Sciatic nerve (tissue), 2 donors: ENCODE measurements at regions not wholly inside any gene's neighbourhood (a gene's known extent, or its start where the extent isn't known, plus 50 kb on each side); places are given as distances from the start of the nearest gene placed in this dataset.

Experiments used
- ATAC-seq: fragments of 200-7000 bp; cut with Tn5 transposase; one replicate; pipeline ENCODE4 v1.9.1; 2020; ENCODE audit warnings: mild to moderate bottlenecking, moderate library complexity
- DNase-seq: peaks from one replicate; pipeline ENCODE4 v3.0.0-alpha.2; 2020; ENCODE audit warnings: low spot score
- intact Hi-C: fragments of 100-400 bp; cut with DNase I; formaldehyde crosslinking; loops from one replicate; pipeline ENCODE4 v1.14.2; 2022
- donor health status: DM: no; HTN: no; CAD: no.
- donor health status: DM: no; HTN: no; CAD: no.

DNA sequence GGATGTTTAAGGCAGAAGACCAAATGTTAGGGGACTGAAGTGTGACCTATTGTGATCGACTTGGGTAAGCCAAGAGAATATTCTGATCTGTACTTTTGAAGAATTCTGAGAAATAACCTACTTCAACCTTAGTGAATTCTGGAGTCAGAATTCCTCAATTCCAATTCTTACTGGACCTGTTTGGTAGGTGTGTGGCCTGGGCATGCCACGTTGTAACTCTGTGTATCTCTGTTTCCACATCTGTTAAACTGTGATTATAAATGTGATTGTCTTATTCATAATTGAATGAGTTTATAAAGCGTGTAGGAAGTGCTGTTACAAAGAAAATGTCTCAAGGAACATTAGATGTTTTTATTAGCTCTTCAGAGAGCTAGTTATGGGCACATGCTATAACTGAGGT is 64.5 kb downstream of the TUSC1 start:
- intact Hi-C loops = no loop called here
- ATAC-seq = no peak
- DNase-seq = no peak

DNA sequence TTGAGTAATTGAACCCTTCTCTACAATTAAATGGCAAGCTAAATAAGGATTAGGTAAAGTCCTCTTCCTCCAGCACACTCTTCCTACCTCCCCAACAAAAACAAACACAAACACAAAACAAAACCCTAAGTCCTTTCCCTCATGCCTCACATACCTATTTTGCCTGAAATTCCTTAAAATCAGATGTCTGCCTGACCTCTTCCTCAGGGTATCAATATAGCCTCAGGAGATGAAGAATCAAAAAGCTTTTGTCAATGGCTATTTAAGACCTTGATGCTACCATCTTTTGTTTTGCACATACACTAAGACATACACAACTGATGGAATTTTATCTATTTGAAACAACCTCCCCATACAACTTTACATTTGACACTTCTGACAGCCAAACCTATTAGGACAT is 75.1 kb downstream of the TUSC1 start:
- no peak for ATAC-seq

DNA sequence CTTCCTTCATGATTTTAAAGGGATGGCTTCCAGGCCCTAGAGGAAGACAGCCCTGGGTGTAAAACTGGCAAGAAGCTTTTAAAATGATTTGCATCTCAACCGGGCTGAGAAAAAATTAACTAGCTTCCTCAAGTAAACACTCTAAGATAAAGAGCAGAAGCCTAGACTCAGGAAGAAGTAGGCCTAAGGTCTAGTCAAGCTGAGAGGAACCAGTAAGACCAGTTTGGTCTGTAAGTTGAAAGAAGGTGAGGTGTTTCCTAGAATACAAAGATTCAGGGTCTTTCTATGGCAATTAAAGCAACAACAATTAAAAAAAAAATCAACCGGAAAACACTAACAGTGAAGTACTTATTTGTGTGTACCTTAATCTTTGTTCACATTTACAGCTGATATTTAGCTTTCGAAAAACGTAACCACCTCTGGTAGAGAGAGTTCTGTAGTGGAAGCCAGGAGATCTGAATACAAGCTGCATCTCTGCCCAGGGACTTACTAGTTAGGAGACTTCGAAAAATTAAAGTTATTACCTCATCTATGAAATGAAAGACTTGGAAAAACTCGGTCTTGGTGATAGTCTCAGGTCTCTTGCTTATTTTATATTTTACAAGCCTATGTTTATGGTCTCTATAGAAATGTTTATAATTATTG is 75.7 kb downstream of the TUSC1 start:
- no peak for DNase-seq
- intact Hi-C loops = no loop called here
- ATAC-seq = no peak

More for the DNA sequence above, 75.1 kb downstream of the TUSC1 start:
- intact Hi-C loops = no loop called here
- DNase-seq = no peak

DNA sequence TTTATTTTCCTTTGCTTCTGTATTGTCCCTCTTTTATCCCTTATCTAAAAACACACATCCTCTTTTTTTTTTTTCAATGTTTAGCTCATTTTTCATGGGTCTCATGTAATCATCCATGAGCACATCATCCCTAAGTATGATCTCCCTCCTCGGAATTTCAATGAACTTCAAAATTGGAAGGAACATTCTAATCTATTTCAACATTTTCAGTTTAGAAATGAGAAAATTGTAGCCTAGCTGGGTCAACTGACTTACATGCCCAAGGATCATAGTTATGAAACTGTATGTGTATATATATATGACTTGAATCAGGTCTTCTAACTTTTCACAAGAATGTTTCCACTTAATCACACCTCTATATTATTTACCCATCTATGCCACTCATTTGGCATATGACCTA is 77.7 kb downstream of the TUSC1 start:
- intact Hi-C loops = no loop called here
- DNase-seq (no peak), ATAC-seq (no peak)

DNA sequence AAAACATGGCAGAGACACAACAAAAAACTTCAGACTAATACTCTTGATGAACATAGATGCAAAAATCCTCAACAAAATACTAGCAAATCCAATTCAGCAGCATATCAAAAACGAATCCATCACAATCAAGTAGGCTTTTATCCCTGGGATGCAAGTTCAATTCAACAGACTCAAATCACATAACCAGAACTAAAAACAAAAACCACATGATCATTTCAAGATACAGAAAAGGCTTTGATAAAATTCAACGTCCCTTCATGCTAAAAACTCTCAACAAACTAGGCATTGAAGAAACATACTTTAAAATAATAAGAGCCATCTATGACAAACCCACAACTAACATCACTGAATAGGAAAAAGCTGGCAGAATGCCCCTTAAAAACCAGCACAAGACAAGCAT is 93.6 kb downstream of the TUSC1 start:
- no peak for ATAC-seq
- intact Hi-C loops = no loop called here
- DNase-seq = no peak

DNA sequence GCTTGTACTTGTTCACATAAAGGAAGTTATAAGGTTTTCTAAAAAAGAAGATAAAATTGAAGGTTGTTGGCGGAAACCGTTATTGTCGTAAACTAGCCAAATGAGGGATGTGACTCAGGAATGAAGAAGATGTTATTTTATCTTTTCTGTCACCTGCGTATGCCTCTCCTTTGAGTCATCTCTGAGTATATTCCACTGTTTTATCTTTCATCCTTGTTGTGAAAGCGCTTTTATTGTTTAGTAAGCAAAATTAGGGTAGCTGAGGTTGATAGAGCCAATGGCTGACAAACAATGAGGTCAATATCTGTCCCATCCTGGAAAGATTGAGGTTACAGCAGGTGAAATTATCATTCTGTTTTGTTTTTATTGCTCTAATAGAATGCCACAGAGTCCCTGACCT is 105.0 kb downstream of the TUSC1 start:
- ATAC-seq (no peak), DNase-seq (no peak)
- intact Hi-C loops = no loop called here

DNA sequence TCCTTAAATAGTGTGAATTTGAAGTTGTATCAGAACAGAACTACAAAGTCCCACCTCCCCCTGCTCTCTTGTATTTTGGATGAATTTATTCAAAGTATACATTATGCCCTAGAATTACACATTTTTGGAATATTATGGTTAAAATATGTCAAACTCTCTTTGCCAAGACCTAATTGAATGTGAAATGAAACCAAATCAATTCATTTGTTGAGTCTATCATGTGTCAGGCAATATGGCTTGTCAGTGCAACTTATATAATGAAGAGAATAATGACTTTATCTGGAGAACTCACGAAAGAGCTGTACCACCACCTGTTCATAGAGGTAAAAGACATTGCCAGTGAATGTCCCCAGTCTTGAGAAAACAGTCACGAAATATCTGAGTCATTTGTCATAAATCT is 106.8 kb downstream of the TUSC1 start:
- intact Hi-C loops = no loop called here
- no peak for DNase-seq
- no peak for ATAC-seq

DNA sequence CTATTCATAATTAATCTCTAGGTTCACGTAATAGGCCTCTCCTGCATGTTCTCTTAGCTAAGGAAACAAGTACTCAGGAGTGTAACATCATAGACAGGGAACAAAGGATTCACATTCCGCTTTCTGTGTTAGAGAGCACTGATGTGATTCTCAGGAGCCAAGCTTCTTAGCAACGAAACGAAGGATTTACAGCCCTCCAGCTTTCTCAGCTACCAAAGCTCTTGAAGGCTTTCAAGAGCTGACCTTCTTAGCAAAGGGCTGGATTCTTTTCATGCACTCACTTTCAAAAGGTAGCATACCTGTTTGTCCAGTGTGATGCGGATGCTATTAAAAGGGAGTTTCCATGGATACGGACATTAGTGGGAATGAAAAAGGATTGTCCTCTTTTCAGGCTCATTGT is 107.4 kb downstream of the TUSC1 start:
- no peak for DNase-seq
- intact Hi-C loops = no loop called here
- ATAC-seq = no peak

DNA sequence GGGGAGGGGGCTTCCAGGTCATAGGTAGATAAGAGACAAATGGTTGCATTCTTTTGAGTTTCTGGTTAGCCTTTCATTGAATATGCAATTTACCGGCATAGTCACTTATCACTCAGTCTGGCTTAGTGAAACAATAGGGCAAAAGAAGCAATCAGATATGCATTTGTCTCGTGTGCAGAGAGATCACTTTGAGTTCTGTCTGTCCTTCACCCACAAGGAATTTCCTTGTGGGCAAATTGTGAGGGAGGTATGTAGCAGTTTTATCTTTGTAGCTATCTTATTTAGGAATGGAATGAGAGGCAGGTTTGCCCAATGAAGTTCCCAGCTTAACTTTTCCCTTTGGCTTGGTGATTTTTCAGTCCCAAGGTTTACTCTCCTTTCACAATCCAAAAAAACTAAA is 116.1 kb downstream of the TUSC1 start:
- DNase-seq = no peak
- no peak for ATAC-seq
- intact Hi-C loops = no loop called here

DNA sequence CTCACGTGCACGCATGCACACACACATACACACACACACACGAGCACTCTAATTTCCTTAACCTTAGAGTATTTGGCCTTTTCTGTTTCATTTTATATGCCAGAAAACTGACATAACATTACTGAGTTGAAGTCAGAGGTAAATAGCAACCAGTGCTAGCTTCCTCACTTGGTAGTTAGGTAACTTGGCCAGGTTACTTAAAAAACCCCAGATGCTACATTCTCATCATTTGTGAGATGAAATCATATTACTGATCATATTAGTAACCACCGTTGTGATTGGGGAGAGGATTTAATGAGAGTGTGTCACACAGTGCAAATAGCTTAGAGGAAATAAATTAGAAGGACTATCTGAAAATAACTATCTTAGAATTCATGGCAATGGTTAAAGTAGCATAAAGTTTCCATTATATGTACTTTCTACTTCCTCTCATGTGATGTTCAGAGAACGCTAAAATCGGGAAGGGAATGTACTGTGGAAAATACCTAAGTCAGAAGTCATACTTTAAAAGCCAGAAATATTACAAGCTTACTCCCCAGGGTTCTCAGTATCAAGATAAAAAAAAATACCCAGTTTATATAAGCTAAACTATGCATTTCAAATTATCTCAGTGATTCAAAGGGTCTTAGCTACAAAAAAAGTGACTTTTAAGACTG is 120.5 kb downstream of the TUSC1 start:
- DNase-seq = no peak
- ATAC-seq = no peak
- intact Hi-C loops = no loop called here

DNA sequence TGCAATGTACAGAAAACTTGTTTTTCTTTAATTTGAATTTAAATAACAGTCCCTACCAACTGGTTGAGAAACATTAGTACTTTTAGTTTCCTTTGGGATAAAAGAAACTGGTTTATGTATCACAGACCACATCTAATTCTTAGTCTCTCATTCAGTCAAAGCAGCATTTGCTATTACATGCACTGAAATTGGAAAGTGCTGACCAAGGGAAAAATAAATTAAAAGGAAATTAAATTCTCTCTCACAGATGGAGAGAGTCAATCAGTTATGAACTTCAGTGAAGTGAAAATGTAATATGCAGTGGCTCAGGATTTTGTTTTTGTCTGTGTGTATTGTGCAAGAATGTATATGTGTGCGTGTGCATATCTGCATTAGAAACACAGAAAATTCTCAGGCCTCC is 121.7 kb downstream of the TUSC1 start:
- intact Hi-C loops = no loop called here
- no peak for DNase-seq
- ATAC-seq = no peak

DNA sequence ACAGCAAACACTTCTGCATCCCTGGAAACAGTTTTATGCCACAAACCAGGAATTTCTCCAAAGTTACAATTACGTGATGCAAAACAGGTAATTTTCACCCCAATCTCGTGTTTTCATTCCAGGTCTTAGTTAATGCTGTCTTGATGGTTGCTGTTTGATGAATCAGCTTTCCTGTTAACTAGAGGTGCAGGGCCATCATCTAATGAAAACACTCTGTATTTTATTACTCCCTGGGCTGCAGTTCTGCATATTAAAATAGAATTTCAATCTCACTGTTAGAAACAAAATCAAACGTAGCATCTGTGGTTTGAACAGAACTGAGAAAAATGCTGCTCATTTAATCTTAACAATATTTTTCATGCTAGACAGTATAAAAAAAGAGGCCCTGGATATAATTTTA is 129.4 kb downstream of the TUSC1 start:
- no peak for ATAC-seq
- no peak for DNase-seq
- intact Hi-C loops = no loop called here

DNA sequence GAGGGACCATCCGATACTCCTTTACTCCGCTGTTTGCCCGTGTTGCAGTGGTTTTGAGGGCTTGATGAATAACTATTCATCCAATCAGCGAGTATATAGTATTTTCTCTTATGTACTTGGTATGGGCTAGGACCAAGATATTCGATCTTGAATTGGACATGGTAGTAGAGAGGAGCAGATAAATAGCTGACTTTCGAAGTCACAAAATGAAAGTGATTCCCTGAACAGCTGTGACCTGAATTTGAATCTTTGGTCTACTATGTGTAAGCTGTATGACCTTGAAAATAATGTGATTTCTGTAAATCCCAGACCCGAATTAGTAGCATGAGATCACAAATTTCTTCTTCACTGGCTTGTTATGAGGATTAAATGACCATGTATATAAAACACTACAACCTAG is 134.4 kb downstream of the TUSC1 start:
- ATAC-seq (no peak), DNase-seq (no peak)
- intact Hi-C loops = no loop called here

DNA sequence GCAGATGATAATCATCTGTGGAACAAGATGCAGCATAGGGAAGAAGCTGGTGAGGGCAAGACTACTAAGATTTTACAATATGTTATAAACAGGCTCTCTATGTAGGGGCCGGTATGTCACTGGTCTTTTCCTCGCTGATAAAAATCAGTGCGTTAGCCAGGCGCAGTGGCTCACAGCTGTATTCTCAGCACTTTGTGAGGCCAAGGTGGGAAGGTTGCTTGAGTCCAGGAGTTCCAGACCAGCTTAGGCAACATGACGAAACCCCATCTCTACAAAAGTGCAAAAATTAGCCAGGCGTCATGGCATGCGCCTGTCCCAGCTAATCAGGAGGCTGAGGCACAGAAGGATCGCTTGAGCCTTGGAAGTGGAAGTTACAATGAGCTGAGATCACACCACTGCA is 135.9 kb downstream of the TUSC1 start:
- intact Hi-C loops = no loop called here
- DNase-seq (no peak), ATAC-seq (no peak)

DNA sequence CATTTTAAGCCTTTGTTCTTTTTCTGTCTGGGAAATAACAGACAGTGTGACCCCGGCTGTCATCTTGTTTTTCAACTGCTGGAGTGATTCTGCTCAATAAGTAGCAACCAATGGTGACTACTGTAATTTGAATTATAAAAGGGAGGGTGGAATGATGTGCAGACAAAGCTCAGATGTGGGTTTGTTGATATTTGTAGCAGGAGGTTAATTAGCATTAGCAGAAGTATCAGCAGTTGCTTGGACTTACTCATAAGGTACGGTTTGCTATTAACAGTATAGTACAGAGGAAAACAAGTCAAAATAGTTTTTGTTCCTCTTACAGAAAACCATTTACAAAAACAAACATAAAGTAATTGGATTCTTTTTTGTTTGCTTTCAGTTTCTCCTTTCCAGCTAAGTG is 140.4 kb downstream of the TUSC1 start:
- intact Hi-C loops = no loop called here
- no peak for DNase-seq
- no peak for ATAC-seq

DNA sequence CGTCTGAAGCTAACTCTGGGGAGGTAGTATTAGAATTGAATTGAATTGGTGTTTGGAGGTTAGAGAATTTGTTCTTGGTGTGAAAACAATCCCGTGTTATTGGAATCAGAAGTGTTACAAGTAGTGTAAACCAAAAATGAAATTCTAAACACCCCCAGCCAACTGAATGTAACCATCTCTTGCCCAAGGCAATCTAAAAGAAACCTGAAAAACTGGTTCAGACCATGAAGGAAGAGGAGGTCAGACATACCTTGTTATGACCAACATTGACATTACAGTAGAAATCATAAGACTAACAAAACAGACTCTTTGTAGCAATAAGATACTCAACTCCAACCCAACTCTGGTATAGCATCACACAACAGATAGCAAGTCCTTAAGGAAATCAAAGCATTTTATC is 159.0 kb downstream of the TUSC1 start:
- ATAC-seq (no peak), DNase-seq (no peak)
- intact Hi-C loops = no loop called here

DNA sequence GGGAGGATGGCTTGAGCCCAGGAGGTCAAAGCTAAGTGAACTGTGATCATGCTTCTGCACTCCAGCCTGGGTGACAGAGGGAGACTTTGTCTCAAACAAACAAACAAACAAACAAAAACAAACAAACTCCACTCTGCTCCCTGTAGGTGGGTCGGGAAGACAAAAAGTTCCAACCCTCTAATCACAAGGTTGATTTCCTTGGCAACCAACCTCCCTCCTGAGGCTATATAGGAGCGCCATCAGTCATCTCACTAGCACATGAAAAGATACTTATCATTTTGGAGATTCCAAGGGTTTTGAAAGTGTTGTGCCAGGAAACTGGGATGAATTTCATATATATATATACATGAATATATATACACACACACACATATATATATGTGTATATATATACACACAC is 160.5 kb downstream of the TUSC1 start:
- DNase-seq (no peak), ATAC-seq (no peak)
- intact Hi-C loops = no loop called here

DNA sequence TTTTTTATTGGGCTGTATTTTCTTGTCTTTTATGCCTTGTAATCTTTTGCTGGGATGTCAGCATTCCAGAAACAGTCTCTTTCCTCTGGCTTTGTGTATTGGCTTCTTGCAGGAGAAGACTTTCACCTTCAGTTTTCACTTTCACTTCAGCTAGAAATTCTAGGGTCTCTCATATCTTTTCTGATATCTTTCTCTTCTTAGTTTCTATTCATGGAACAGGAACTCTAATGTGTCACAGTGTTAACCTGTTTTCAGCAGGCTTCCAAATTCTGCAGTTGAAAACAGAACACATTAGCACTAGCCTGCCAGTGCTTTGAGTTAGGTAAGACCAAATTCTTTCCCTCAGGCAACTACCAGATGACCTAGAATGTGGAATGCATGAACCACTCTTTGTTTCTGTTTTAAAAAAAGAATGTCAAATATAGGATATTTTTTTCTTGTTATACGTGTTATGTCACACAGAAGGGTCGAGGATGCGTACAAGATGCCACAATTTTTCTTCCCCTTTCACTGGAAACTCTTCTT is 164.7 kb downstream of the TUSC1 start:
- no peak for DNase-seq
- ATAC-seq = no peak
- intact Hi-C loops = no loop called here

DNA sequence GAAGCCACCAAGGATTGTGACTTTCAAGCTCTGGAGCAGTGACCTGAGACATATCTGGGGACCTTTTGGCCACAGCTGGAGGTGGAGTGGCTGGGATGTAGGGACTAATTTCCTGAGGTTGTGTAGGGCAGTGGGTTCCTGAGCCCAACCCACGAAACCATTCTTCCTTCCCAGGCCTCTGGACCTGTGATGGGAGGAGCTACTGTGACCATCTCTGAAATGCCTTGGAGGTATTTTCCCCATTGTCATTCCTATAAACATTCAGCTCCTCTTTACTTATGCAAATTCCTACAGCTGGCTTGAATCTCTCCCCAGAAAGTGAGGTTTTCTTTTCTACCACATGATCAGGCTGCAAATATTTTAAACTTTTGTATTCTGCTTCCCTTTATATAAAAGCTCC is 172.6 kb downstream of the TUSC1 start:
- DNase-seq = no peak
- intact Hi-C loops = no loop called here
- ATAC-seq = no peak

DNA sequence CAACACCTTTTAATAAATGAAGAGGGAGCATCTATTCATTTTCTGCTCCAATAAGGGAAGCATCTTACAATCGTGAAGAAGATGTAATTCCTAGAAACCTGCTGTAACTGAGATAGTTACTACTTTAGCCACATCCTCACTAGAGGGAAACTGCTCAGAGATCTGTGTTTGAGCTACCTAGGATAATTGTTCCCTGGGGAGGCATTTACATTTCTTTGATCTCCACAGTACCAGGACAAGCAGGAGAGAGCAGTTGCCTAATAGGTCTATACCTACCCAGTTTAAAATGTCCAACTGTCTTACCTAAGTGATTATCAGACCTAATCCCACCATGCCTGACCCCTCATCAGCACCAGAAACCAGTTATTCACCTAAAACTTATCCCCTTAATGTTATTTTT is 196.9 kb downstream of the TUSC1 start:
- intact Hi-C loops = no loop called here
- ATAC-seq = no peak
- DNase-seq = no peak

DNA sequence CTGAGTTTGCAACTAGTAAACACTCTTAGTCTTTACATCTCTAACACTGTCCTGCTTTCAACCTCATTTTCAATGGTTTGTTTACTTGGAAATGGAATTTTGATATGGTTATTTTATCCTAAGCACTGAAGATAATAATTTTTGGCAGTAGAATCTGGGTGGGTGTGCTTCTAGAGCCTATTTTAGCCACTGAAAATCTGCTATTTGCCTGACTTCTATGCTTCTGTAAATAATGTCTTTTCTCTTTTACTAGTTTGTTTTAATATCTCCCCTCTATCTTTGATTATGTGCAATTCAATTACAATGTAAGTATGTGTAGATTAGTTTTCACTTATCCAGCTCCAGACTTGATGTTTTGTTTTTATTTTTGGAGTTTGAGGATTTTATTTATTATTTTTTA is 197.5 kb downstream of the TUSC1 start:
- ATAC-seq (no peak), DNase-seq (no peak)
- intact Hi-C loops = no loop called here
